ENCODE measurements at regions not wholly inside any gene's neighbourhood (a gene's known extent, or its start where the extent isn't known, plus 50 kb on each side); places are given as distances from the start of the nearest gene placed in this dataset.

DNA sequence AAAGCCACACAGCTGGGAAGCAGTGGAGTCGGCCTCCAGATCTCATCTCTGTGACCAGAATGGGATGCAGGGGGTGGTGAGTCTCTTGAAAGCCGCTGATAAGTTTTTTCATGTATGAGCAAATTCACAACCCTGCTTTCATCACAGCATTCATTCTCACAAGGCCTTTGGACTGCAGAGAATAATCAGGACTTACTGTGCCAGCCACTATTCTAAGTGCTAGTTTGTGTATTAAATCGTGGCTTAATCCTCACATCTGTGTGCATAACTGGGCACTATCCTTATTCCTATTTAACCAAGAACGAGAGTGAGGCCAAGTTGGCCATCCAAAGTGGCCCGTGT is 64.2 kb upstream of the POLG start:
- TF ChIP-seq SIN3A (IDR thresholded peaks at IDR 0.05; ENCODE audit: borderline replicate concordance, insufficient read depth, low read depth, low read length) = no peak
- TF ChIP-seq, protein P1, sequence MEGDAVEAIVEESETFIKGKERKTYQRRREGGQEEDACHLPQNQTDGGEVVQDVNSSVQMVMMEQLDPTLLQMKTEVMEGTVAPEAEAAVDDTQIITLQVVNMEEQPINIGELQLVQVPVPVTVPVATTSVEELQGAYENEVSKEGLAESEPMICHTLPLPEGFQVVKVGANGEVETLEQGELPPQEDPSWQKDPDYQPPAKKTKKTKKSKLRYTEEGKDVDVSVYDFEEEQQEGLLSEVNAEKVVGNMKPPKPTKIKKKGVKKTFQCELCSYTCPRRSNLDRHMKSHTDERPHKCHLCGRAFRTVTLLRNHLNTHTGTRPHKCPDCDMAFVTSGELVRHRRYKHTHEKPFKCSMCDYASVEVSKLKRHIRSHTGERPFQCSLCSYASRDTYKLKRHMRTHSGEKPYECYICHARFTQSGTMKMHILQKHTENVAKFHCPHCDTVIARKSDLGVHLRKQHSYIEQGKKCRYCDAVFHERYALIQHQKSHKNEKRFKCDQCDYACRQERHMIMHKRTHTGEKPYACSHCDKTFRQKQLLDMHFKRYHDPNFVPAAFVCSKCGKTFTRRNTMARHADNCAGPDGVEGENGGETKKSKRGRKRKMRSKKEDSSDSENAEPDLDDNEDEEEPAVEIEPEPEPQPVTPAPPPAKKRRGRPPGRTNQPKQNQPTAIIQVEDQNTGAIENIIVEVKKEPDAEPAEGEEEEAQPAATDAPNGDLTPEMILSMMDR (IDR thresholded peaks at IDR 0.05) = no peak
- TF ChIP-seq POLR2AphosphoS5 (IDR thresholded peaks at IDR 0.05; ENCODE audit: low read depth, low read length) = no peak
- TF ChIP-seq, protein P2, sequence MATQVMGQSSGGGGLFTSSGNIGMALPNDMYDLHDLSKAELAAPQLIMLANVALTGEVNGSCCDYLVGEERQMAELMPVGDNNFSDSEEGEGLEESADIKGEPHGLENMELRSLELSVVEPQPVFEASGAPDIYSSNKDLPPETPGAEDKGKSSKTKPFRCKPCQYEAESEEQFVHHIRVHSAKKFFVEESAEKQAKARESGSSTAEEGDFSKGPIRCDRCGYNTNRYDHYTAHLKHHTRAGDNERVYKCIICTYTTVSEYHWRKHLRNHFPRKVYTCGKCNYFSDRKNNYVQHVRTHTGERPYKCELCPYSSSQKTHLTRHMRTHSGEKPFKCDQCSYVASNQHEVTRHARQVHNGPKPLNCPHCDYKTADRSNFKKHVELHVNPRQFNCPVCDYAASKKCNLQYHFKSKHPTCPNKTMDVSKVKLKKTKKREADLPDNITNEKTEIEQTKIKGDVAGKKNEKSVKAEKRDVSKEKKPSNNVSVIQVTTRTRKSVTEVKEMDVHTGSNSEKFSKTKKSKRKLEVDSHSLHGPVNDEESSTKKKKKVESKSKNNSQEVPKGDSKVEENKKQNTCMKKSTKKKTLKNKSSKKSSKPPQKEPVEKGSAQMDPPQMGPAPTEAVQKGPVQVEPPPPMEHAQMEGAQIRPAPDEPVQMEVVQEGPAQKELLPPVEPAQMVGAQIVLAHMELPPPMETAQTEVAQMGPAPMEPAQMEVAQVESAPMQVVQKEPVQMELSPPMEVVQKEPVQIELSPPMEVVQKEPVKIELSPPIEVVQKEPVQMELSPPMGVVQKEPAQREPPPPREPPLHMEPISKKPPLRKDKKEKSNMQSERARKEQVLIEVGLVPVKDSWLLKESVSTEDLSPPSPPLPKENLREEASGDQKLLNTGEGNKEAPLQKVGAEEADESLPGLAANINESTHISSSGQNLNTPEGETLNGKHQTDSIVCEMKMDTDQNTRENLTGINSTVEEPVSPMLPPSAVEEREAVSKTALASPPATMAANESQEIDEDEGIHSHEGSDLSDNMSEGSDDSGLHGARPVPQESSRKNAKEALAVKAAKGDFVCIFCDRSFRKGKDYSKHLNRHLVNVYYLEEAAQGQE (IDR thresholded peaks at IDR 0.05; ENCODE audit: insufficient read depth in 1 of 2, low read depth in 2 of 2, low read length in 1 of 2) = no peak
- TF ChIP-seq TCF7L2 (IDR thresholded peaks at IDR 0.05; ENCODE audit: low read depth, low read length) = no peak
- ChIA-PET CTCF (interaction anchor here (1.6 kb wide), 1 partner anchor 41 kb away, joined by 10 read pairs; no protein-coding TSS in a partner anchor), POLR2A (no interaction called here)
- Histone ChIP-seq H3K27ac (ENCODE audit: low read length) (no peak overlapping the region), H3K4me3 (ENCODE audit: low read depth in 2 of 2, low read length in 2 of 2) (peak overlapping the region; percentile 46 to 50; a peak in 2 of 4 replicates), H3K9me3 (ENCODE audit: control insufficient read depth, insufficient read depth, low read depth, low read length) (no peaks in the 10 kb centered on the region), H3K27me3 (ENCODE audit: control insufficient read depth, insufficient read depth, low read length) (no peaks in the 10 kb centered on the region), H3K36me3 (ENCODE audit: control insufficient read depth, insufficient read depth, low read length) (no peaks in the 10 kb centered on the region), H3K4me1 (ENCODE audit: control insufficient read depth, insufficient read depth, low read length) (peaks cover 3% of the 10 kb centered on the region; the same call in 1 of the 2 replicates)
- ATAC-seq = peak; percentile 2; the same call in 1 of the 2 replicates
- in situ Hi-C loops (cut with HindIII; ENCODE audit: low pct_unique_long_range_greater_than_20kb, low sequenced_read_pairs) = no loop called here
- no peak for DNase-seq (ENCODE audit: low read depth, low spot score)
- intact Hi-C loops (cut with micrococcal nuclease; ENCODE audit: unreplicated experiment) = no loop called here
- BruUV-seq (replicated peaks) = no TSS peak

DNA sequence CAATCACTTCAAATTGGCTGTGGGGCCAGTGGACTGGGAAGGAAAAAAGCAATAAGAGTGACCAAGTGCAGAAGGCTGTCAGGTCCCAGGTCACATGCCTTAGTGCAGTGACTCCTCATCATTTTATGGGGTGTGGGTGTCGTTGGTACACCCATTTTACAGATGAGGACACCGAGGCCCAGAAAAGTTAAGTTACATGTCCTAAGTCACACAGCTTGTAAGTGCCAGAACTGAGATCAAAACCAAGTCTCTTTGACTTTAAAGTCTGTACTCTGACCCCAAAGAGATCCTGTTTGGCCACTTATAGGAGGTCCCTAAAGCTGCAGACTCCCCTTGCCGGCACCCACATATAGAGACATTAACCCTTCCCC is 63.0 kb upstream of the POLG start:
- TF ChIP-seq, protein P2 (IDR thresholded peaks at IDR 0.05; ENCODE audit: insufficient read depth in 1 of 2, low read depth in 2 of 2, low read length in 1 of 2) = no peak
- TF ChIP-seq TCF7L2 (IDR thresholded peaks at IDR 0.05; ENCODE audit: low read depth, low read length) = no peak
- TF ChIP-seq POLR2AphosphoS5 (IDR thresholded peaks at IDR 0.05; ENCODE audit: low read depth, low read length) = no peak
- TF ChIP-seq, protein P1 (IDR thresholded peaks at IDR 0.05) = no peak
- no peak for TF ChIP-seq SIN3A (IDR thresholded peaks at IDR 0.05; ENCODE audit: borderline replicate concordance, insufficient read depth, low read depth, low read length)
- in situ Hi-C loops (cut with HindIII; ENCODE audit: low pct_unique_long_range_greater_than_20kb, low sequenced_read_pairs) (no loop called here), intact Hi-C loops (cut with micrococcal nuclease; ENCODE audit: unreplicated experiment) (no loop called here)
- no peaks in the 10 kb centered on the region for H3K36me3 ChIP-seq (ENCODE audit: control insufficient read depth, insufficient read depth, low read length)
- no peaks in the 10 kb centered on the region for H3K27me3 ChIP-seq (ENCODE audit: control insufficient read depth, insufficient read depth, low read length)
- ChIA-PET CTCF (no interaction called here), POLR2A (no interaction called here)
- BruUV-seq (replicated peaks) = no TSS peak
- H3K4me1 ChIP-seq (ENCODE audit: control insufficient read depth, insufficient read depth, low read length) = peaks cover 3% of the 10 kb centered on the region; the same call in 1 of the 2 replicates
- ATAC-seq = no peak
- DNase-seq (ENCODE audit: low read depth, low spot score) = no peak
- H3K4me3 ChIP-seq (ENCODE audit: low read depth in 2 of 2, low read length in 2 of 2) = no peak overlapping the region
- no peak overlapping the region for H3K27ac ChIP-seq (ENCODE audit: low read length)
- no peaks in the 10 kb centered on the region for H3K9me3 ChIP-seq (ENCODE audit: control insufficient read depth, insufficient read depth, low read depth, low read length)

All from Panc1 (cell line).